Prostate gland (tissue), 2 donors: ENCODE measurements at regions not wholly inside any gene's neighbourhood (a gene's known extent, or its start where the extent isn't known, plus 50 kb on each side); places are given as distances from the start of the nearest gene placed in this dataset.

Source experiments
- POLR2AphosphoS5 ChIP-seq: sonication (generic); formaldehyde crosslinking; IDR thresholded peaks from one replicate; pipeline ENCODE4 v1.6.1; 2017; ENCODE audit warnings: antibody characterized with exemption
- TF ChIP-seq, protein P1 (sequence below), 4 experiments: fragments of 200-600 bp in 2 of 4; fragments of 450-650 bp in 2 of 4; sonication (generic) in 2 of 4; IDR thresholded peaks; 1 replicate in 3 of 4; 2 replicates in 1 of 4; pipeline ENCODE4 v1.5.1; 2016 to 2019; ENCODE audit warnings: antibody characterized with exemption in 4 of 4, mild to moderate bottlenecking in 2 of 4, moderate library complexity in 2 of 4

GRCh38 chr20:56833427-56833826, 204.3 kb downstream of the TFAP2C start:
- no peak for TF ChIP-seq POLR2AphosphoS5
- TF ChIP-seq, protein P1, sequence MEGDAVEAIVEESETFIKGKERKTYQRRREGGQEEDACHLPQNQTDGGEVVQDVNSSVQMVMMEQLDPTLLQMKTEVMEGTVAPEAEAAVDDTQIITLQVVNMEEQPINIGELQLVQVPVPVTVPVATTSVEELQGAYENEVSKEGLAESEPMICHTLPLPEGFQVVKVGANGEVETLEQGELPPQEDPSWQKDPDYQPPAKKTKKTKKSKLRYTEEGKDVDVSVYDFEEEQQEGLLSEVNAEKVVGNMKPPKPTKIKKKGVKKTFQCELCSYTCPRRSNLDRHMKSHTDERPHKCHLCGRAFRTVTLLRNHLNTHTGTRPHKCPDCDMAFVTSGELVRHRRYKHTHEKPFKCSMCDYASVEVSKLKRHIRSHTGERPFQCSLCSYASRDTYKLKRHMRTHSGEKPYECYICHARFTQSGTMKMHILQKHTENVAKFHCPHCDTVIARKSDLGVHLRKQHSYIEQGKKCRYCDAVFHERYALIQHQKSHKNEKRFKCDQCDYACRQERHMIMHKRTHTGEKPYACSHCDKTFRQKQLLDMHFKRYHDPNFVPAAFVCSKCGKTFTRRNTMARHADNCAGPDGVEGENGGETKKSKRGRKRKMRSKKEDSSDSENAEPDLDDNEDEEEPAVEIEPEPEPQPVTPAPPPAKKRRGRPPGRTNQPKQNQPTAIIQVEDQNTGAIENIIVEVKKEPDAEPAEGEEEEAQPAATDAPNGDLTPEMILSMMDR (IDR thresholded peaks at IDR 0.05) = no peak
